IMR-90 (cell line): ENCODE measurements at regions not wholly inside any gene's neighbourhood (a gene's known extent, or its start where the extent isn't known, plus 50 kb on each side); places are given as distances from the start of the nearest gene placed in this dataset.
A peak's percentile ranks its signal among the peaks of the same experiment; 100 is the strongest.

Experiments used
- ATAC-seq: fragments of 200-7000 bp; cut with Tn5 transposase; 2 replicates; pipeline ENCODE4 v1.9.1; 2020; ENCODE audit warnings: low read depth, mild to moderate bottlenecking, moderate library complexity
- BruUV-seq: library from RNA; stranded (reverse); fragments of 400-500 nt; replicated peaks from 2 replicates; lab custom pipeline; 2021; lab: Mats Ljungman, UMichigan
- CTCF ChIA-PET: fragments of 300-600 bp; formaldehyde crosslinking; extraction: SDS; loops from one replicate; lab custom pipeline; 2021; ENCODE audit warnings: antibody characterized with exemption; lab: Yijun Ruan, JAX
- POLR2A ChIA-PET: fragments of 300-600 bp; sonication (Branson Sonifier 250); formaldehyde crosslinking; loops from one replicate; lab custom pipeline; 2022; ENCODE audit warnings: antibody characterized with exemption; ENCODE audit not compliant: unreplicated experiment; lab: Charles Lee
- DNase-seq: peaks from one replicate; pipeline ENCODE4 v3.0.0; 2013
- H2AFZ ChIP-seq: replicated peaks from 2 replicates; pipeline ENCODE3; 2013; ENCODE audit warnings: low read length, mild to moderate bottlenecking; ENCODE audit not compliant: poor library complexity
- H2AK5ac ChIP-seq: 2 replicates; pipeline ENCODE4 v1.6.1; 2013; ENCODE audit warnings: low read depth, low read length, inconsistent platforms
- H2AK9ac ChIP-seq: replicated peaks from 2 replicates; pipeline ENCODE3; 2013; ENCODE audit warnings: mild to moderate bottlenecking, low read depth, low read length, moderate library complexity; ENCODE audit not compliant: poor library complexity
- H2BK120ac ChIP-seq: 2 replicates; pipeline ENCODE4 v1.6.1; 2013; ENCODE audit warnings: low read depth, low read length, inconsistent platforms
- H2BK15ac ChIP-seq: 3 replicates; pipeline ENCODE4 v1.6.1; 2013; ENCODE audit warnings: low read depth, low read length, inconsistent platforms
- H2BK20ac ChIP-seq: 2 replicates; pipeline ENCODE4 v1.6.1; 2013; ENCODE audit warnings: low read depth, mild to moderate bottlenecking, inconsistent platforms, low read length, moderate library complexity
- H2BK5ac ChIP-seq: 2 replicates; pipeline ENCODE4 v1.6.1; 2013; ENCODE audit warnings: mild to moderate bottlenecking, low read depth, low read length, inconsistent platforms; ENCODE audit not compliant: poor library complexity, severe bottlenecking
- H3K14ac ChIP-seq: replicated peaks from 2 replicates; pipeline ENCODE4 v1.6.1; 2013; ENCODE audit warnings: low read depth, low read length, inconsistent platforms
- H3K18ac ChIP-seq: 2 replicates; pipeline ENCODE4 v1.6.1; 2013; ENCODE audit warnings: low read depth, low read length, control low read depth
- H3K23ac ChIP-seq: 2 replicates; pipeline ENCODE4 v1.6.1; 2013; ENCODE audit warnings: low read depth, low read length, inconsistent platforms
- H3K27ac ChIP-seq: 2 replicates; pipeline ENCODE4 v1.5.1; 2013; ENCODE audit warnings: mild to moderate bottlenecking, control low read depth, low read length; ENCODE audit not compliant: insufficient read depth
- H3K27me3 ChIP-seq: 2 replicates; pipeline ENCODE4 v1.6.1; 2013; ENCODE audit warnings: low read length; ENCODE audit not compliant: control insufficient read depth, insufficient read depth
- H3K36me3 ChIP-seq: 2 replicates; pipeline ENCODE4 v1.6.1; 2013; ENCODE audit warnings: low read length, mixed read lengths; ENCODE audit not compliant: control insufficient read depth, insufficient read depth
- H3K4ac ChIP-seq: 2 replicates; pipeline ENCODE4 v1.6.1; 2013; ENCODE audit warnings: low read depth, low read length, inconsistent platforms
- H3K4me1 ChIP-seq: 2 replicates; pipeline ENCODE4 v1.6.1; 2013; ENCODE audit warnings: low read length, mixed read lengths; ENCODE audit not compliant: control insufficient read depth, insufficient read depth
- H3K4me2 ChIP-seq: 2 replicates; pipeline ENCODE4 v1.6.1; 2013; ENCODE audit warnings: low read depth, mild to moderate bottlenecking, control low read depth, low read length, moderate library complexity
- H3K4me3 ChIP-seq: 2 replicates; pipeline ENCODE4 v1.5.1; 2013; ENCODE audit warnings: low read depth, mild to moderate bottlenecking, control low read depth, low read length, moderate library complexity; ENCODE audit not compliant: insufficient read depth
- H3K56ac ChIP-seq: 2 replicates; pipeline ENCODE4 v1.6.1; 2013; ENCODE audit warnings: low read length, inconsistent platforms; ENCODE audit not compliant: insufficient read depth; ENCODE audit errors: extremely low read depth
- H3K79me1 ChIP-seq, 2 experiments: 2 replicates each; pipeline ENCODE4 v1.6.1; 2013; ENCODE audit warnings: low read length in 2 of 2, inconsistent platforms in 1 of 2, low read depth in 1 of 2
- H3K9ac ChIP-seq: 2 replicates; pipeline ENCODE4 v1.6.1; 2013; ENCODE audit warnings: low read depth, low read length, control low read depth
- H3K9me1 ChIP-seq: 2 replicates; pipeline ENCODE4 v1.6.1; 2013; ENCODE audit warnings: low read length, inconsistent platforms; ENCODE audit not compliant: insufficient read depth
- H3K9me3 ChIP-seq: 2 replicates; pipeline ENCODE4 v1.6.1; 2013; ENCODE audit warnings: low read length; ENCODE audit not compliant: control insufficient read depth, insufficient read depth
- H4K20me1 ChIP-seq: 2 replicates; pipeline ENCODE4 v1.6.1; 2013; ENCODE audit warnings: low read length, inconsistent platforms; ENCODE audit not compliant: insufficient read depth
- H4K5ac ChIP-seq: 2 replicates; pipeline ENCODE4 v1.6.1; 2013; ENCODE audit warnings: mild to moderate bottlenecking, low read depth, low read length, control low read depth
- H4K8ac ChIP-seq, 2 experiments: 2 replicates each; pipeline ENCODE4 v1.6.1; 2013; ENCODE audit warnings: low read depth in 2 of 2, low read length in 2 of 2, control low read depth in 1 of 2, inconsistent platforms in 1 of 2
- H4K91ac ChIP-seq: 2 replicates; pipeline ENCODE4 v1.6.1; 2013; ENCODE audit warnings: low read depth, low read length, inconsistent platforms; ENCODE audit not compliant: insufficient read depth
- CHD1 ChIP-seq: IDR thresholded peaks from 2 replicates; pipeline ENCODE4 v1.6.1; 2012; ENCODE audit warnings: low read depth, low read length, improper control_type of control experiment
- MAZ ChIP-seq: IDR thresholded peaks from 2 replicates; pipeline ENCODE4 v1.6.1; 2012; ENCODE audit warnings: low read depth, mild to moderate bottlenecking, low read length, improper control_type of control experiment, moderate library complexity, borderline replicate concordance
- NFE2L2 ChIP-seq: fragments of 150-350 bp; IDR thresholded peaks from 2 replicates; pipeline ENCODE4 v1.6.1; 2016; ENCODE audit warnings: low read depth, mild to moderate bottlenecking, low read length
- POLR2A ChIP-seq: IDR thresholded peaks from 2 replicates; pipeline ENCODE4 v1.6.1; 2012; ENCODE audit warnings: mild to moderate bottlenecking, low read depth, low read length
- RAD21 ChIP-seq: IDR thresholded peaks from 2 replicates; pipeline ENCODE4 v1.6.1; 2012; ENCODE audit warnings: low read length, improper control_type of control experiment
- RCOR1 ChIP-seq: IDR thresholded peaks from 2 replicates; pipeline ENCODE4 v1.6.1; 2012; ENCODE audit warnings: mild to moderate bottlenecking, low read length, improper control_type of control experiment; ENCODE audit not compliant: insufficient replicate concordance
- RFX5 ChIP-seq: IDR thresholded peaks from 2 replicates; pipeline ENCODE4 v1.8.0; 2012; ENCODE audit warnings: low read depth, mild to moderate bottlenecking, low read length, moderate library complexity
- SMC3 ChIP-seq: fragments of 150-350 bp; IDR thresholded peaks from 2 replicates; pipeline ENCODE4 v1.6.1; 2016; ENCODE audit warnings: low read depth, mild to moderate bottlenecking, antibody characterized with exemption, low read length, moderate library complexity
- WGBS, 2 experiments: methylation state at CpG; one replicate each; pipeline versions ENCODE4 v1.1.5 to v1.1.7; 2013; ENCODE audit warnings: missing lambda C conversion rate in 2 of 2; ENCODE audit not compliant: insufficient read length in 1 of 2; ENCODE audit errors: extremely low coverage in 2 of 2; 5-methylcytosine and 5-hydroxymethylcytosine counted together
- dilution Hi-C: fragments of 300-500 bp; cut with HindIII; formaldehyde crosslinking; loops from one replicate; pipeline ENCODE4 v1.14.3; 2018; ENCODE audit warnings: low sequenced_read_pairs; ENCODE audit not compliant: unreplicated experiment
- in situ Hi-C: fragments of 300-500 bp; cut with MboI; formaldehyde crosslinking; loops from 3 replicates; pipeline ENCODE4 v1.14.3; 2019; ENCODE audit warnings: low sequenced_read_pairs, inconsistent platforms, mixed read lengths
- intact Hi-C: fragments of 100-400 bp; cut with micrococcal nuclease; formaldehyde crosslinking; loops from 2 replicates; pipeline ENCODE4 v1.10.0; 2022
- TF ChIP-seq, protein P1 (sequence below): fragments of 150-350 bp; IDR thresholded peaks from 2 replicates; pipeline ENCODE4 v1.6.1; 2016; ENCODE audit warnings: low read depth, mild to moderate bottlenecking, low read length, moderate library complexity, borderline replicate concordance
- TF ChIP-seq, protein P2 (sequence below): fragments of 150-350 bp; IDR thresholded peaks from 2 replicates; pipeline ENCODE4 v1.6.1; 2017; ENCODE audit warnings: mild to moderate bottlenecking, antibody characterized with exemption, low read length, low read depth

DNA sequence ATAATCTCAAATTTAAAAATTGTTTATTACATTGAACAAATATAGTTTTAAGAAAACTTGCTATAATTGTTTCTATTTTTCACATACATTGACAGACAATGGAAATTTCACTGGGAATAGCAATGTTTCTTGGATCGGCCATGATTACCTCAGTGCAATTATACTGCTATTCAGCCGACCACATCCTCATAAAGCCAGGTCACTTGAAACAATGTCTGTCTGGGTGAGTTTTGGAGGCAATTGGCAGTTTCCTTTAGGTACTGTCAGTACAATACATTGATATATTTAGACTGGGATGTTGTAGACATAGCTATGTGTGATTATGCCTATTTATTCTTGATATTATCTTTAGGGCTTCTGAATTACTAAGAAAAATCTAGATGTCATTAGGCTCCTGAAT lies 89.5 kb upstream of the VEGFC start:
- no peak overlapping the region for H3K56ac ChIP-seq
- intact Hi-C loops, result loop anchor here (1.0 to 5.0 kb wide), 4 partner anchors 21 to 100 kb away; partner anchors contain the start of gene VEGFC

More for the DNA sequence above, 89.5 kb upstream of the VEGFC start:
- no peaks in the 10 kb centered on the region for H3K27me3 ChIP-seq
- H2BK15ac ChIP-seq, result peak overlapping the region; percentile 89; the same call in 1 of the 3 replicates
- no peaks in the 10 kb centered on the region; the same call in 1 of the 2 replicates for H3K9me1 ChIP-seq
- H2BK5ac ChIP-seq, result no peak overlapping the region
- H3K27ac ChIP-seq, result no peak overlapping the region
- peaks cover 9% of the 10 kb centered on the region for H3K4me1 ChIP-seq
- dilution Hi-C loops (no loop called here), in situ Hi-C loops (no loop called here)
- H3K9me3 ChIP-seq, result no peaks in the 10 kb centered on the region
- H3K23ac ChIP-seq, result peak overlapping the region; percentile 46; the same call in 1 of the 2 replicates
- H3K36me3 ChIP-seq, result no peaks in the 10 kb centered on the region
- no peaks in the 10 kb centered on the region for H4K20me1 ChIP-seq
- H2AFZ ChIP-seq, result no peak overlapping the region
- H3K79me1 ChIP-seq, result peaks cover 0 to 9% of the 10 kb centered on the region in 2 experiments; a peak in 1 of 4 replicates
- H4K5ac ChIP-seq, result no peak overlapping the region; the same call in 1 of the 2 replicates
- H3K9ac ChIP-seq, result no peak overlapping the region
- H2BK20ac ChIP-seq, result peak overlapping the region; percentile 41; the same call in 1 of the 2 replicates
- H3K4ac ChIP-seq, result peak overlapping the region; percentile 48; the same call in 1 of the 2 replicates
- no peak overlapping the region; the same call in 1 of the 2 replicates for H3K18ac ChIP-seq
- H3K4me2 ChIP-seq, result no peak overlapping the region
- WGBS, 2 experiments, result no CpG with 5 or more reads among the region's 2 CpGs
- H4K8ac ChIP-seq, result peak overlapping the region in 1 of 2 experiments; percentile 59; a peak in 2 of 4 replicates
- ChIA-PET CTCF (interaction anchor here (1.9 kb wide), 1 partner anchor 165 kb away, joined by 5 read pairs; no protein-coding TSS in a partner anchor), POLR2A (no interaction called here)
- DNase-seq (no peak), ATAC-seq (no peak)
- no TSS peak for BruUV-seq
- H3K14ac ChIP-seq, result no peak overlapping the region
- H2AK9ac ChIP-seq, result no peak overlapping the region
- peak overlapping the region; percentile 67; the same call in 1 of the 2 replicates for H2AK5ac ChIP-seq
- TF ChIP-seq NFE2L2 (no peak), CHD1 (no peak), RAD21 (no peak), POLR2A (no peak), SMC3 (no peak), RCOR1 (no peak), RFX5 (no peak), MAZ (no peak)
- TF ChIP-seq, protein P1, sequence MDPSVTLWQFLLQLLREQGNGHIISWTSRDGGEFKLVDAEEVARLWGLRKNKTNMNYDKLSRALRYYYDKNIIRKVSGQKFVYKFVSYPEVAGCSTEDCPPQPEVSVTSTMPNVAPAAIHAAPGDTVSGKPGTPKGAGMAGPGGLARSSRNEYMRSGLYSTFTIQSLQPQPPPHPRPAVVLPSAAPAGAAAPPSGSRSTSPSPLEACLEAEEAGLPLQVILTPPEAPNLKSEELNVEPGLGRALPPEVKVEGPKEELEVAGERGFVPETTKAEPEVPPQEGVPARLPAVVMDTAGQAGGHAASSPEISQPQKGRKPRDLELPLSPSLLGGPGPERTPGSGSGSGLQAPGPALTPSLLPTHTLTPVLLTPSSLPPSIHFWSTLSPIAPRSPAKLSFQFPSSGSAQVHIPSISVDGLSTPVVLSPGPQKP, result no peak
- TF ChIP-seq, protein P2, sequence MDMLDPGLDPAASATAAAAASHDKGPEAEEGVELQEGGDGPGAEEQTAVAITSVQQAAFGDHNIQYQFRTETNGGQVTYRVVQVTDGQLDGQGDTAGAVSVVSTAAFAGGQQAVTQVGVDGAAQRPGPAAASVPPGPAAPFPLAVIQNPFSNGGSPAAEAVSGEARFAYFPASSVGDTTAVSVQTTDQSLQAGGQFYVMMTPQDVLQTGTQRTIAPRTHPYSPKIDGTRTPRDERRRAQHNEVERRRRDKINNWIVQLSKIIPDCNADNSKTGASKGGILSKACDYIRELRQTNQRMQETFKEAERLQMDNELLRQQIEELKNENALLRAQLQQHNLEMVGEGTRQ, result no peak
- H3K4me3 ChIP-seq, result no peak overlapping the region
- H4K91ac ChIP-seq, result peak overlapping the region; percentile 31; the same call in 1 of the 2 replicates
- peak overlapping the region; percentile 66 for H2BK120ac ChIP-seq
